H1 (cell line): ENCODE measurements at regions not wholly inside any gene's neighbourhood (a gene's known extent, or its start where the extent isn't known, plus 50 kb on each side); places are given as distances from the start of the nearest gene placed in this dataset.
A peak's percentile ranks its signal among the peaks of the same experiment; 100 is the strongest.

Source experiments
- CTCF ChIA-PET: fragments of 300-600 bp; sonication (Branson Sonifier 250); formaldehyde crosslinking; loops from one replicate; lab custom pipeline; 2021; ENCODE audit not compliant: partially characterized antibody; lab: Charles Lee
- POLR2A ChIA-PET: fragments of 300-600 bp; sonication (Branson Sonifier 250); formaldehyde crosslinking; loops from one replicate; lab custom pipeline; 2021; ENCODE audit warnings: inconsistent platforms; ENCODE audit not compliant: partially characterized antibody; lab: Charles Lee
- DNase-seq, 2 experiments: peaks; one replicate each; pipeline versions ENCODE4 v3.0.0 to v3.0.0-alpha.2; 2010 to 2022; ENCODE audit warnings: low spot score in 2 of 2, low read depth in 1 of 2, mixed read lengths in 1 of 2
- FAIRE-seq: peaks from 2 replicates; lab custom pipeline; 2011; peaks lifted over from hg19 to GRCh38; lab: Jason Lieb, UNC
- H2AFZ ChIP-seq: 2 replicates; pipeline ENCODE4 v1.8.1; 2012; ENCODE audit warnings: low read length, inconsistent platforms
- H2AK5ac ChIP-seq: 2 replicates; pipeline ENCODE4 v1.6.1; 2013; ENCODE audit warnings: low read depth, low read length
- H2BK120ac ChIP-seq: replicated peaks from 2 replicates; pipeline ENCODE3; 2013; ENCODE audit warnings: low read depth, low read length, inconsistent platforms
- H2BK12ac ChIP-seq: 2 replicates; pipeline ENCODE4 v1.6.1; 2013; ENCODE audit warnings: low read depth, low read length
- H2BK15ac ChIP-seq: 2 replicates; pipeline ENCODE4 v1.6.1; 2013; ENCODE audit warnings: low read length
- H2BK20ac ChIP-seq: 2 replicates; pipeline ENCODE4 v1.6.1; 2013; ENCODE audit warnings: low read length
- H2BK5ac ChIP-seq: 2 replicates; pipeline ENCODE4 v1.6.1; 2013; ENCODE audit warnings: low read depth, low read length
- H3K14ac ChIP-seq: 2 replicates; pipeline ENCODE4 v1.6.1; 2013; ENCODE audit warnings: inconsistent platforms; ENCODE audit not compliant: insufficient read length
- H3K18ac ChIP-seq: 2 replicates; pipeline ENCODE4 v1.6.1; 2013; ENCODE audit warnings: low read length; ENCODE audit errors: extremely low read depth
- H3K23ac ChIP-seq: 2 replicates; pipeline ENCODE4 v1.6.1; 2013; ENCODE audit warnings: inconsistent platforms; ENCODE audit not compliant: insufficient read length
- H3K23me2 ChIP-seq: 2 replicates; pipeline ENCODE4 v1.6.1; 2013; ENCODE audit warnings: low read depth, low read length
- H3K27ac ChIP-seq: 2 replicates; pipeline ENCODE4 v1.6.1; 2011; ENCODE audit warnings: low read depth, low read length, inconsistent platforms
- H3K27me3 ChIP-seq, 4 experiments: replicated peaks in 1 of 4; 1 replicate in 1 of 4; 2 replicates in 3 of 4; pipeline versions ENCODE4 v1.6.1 to v1.8.1; 2011 to 2013; ENCODE audit warnings: low read length in 3 of 4, mild to moderate bottlenecking in 3 of 4, inconsistent platforms in 2 of 4, mixed read lengths in 2 of 4, moderate library complexity in 1 of 4; ENCODE audit not compliant: control insufficient read depth in 3 of 4, insufficient read depth in 3 of 4; ENCODE audit errors: extremely low read depth in 1 of 4
- H3K36me3 ChIP-seq, 4 experiments: 2 replicates each; pipeline versions ENCODE4 v1.6.1 to v1.8.1; 2011 to 2013; ENCODE audit warnings: mild to moderate bottlenecking in 4 of 4, low read length in 3 of 4, moderate library complexity in 2 of 4, control low read depth in 1 of 4, inconsistent platforms in 1 of 4; ENCODE audit not compliant: insufficient read depth in 4 of 4, control insufficient read depth in 2 of 4
- H3K4ac ChIP-seq: replicated peaks from 2 replicates; pipeline ENCODE3; 2013; ENCODE audit warnings: low read length, low read depth, mixed read lengths, inconsistent platforms; ENCODE audit not compliant: insufficient read length
- H3K4me1 ChIP-seq, 4 experiments: replicated peaks in 1 of 4; 1 replicate in 1 of 4; 2 replicates in 3 of 4; pipeline versions ENCODE4 v1.6.1 to v1.8.1; 2011 to 2013; ENCODE audit warnings: low read length in 3 of 4, inconsistent platforms in 2 of 4, mixed read lengths in 1 of 4; ENCODE audit not compliant: insufficient read depth in 4 of 4, control insufficient read depth in 3 of 4
- H3K4me2 ChIP-seq, 2 experiments: 2 replicates each; pipeline versions ENCODE4 v1.6.1 to v1.8.1; 2011 to 2013; ENCODE audit warnings: low read depth in 2 of 2, low read length in 2 of 2, control low read depth in 1 of 2, inconsistent platforms in 1 of 2, mild to moderate bottlenecking in 1 of 2; ENCODE audit not compliant: insufficient read depth in 1 of 2
- H3K4me3 ChIP-seq, 4 experiments: fragments of 200-600, 300-600 bp in 1 of 4; sonication (generic), shearing (Covaris generic), sonication (Bioruptor Twin) in 1 of 4; 2 replicates each; pipeline versions ENCODE4 v1.5.1 to v1.8.1; 2011 to 2016; ENCODE audit warnings: low read length in 4 of 4, low read depth in 3 of 4, control low read depth in 2 of 4, inconsistent platforms in 2 of 4, mild to moderate bottlenecking in 2 of 4, mixed read lengths in 1 of 4, moderate library complexity in 1 of 4; ENCODE audit not compliant: insufficient read depth in 2 of 4; ENCODE audit errors: extremely low read depth in 1 of 4
- H3K56ac ChIP-seq: replicated peaks from 2 replicates; pipeline ENCODE3; 2013; ENCODE audit warnings: low read depth, mild to moderate bottlenecking, mixed read lengths, low read length, inconsistent platforms; ENCODE audit not compliant: insufficient read length
- H3K79me1 ChIP-seq: 2 replicates; pipeline ENCODE4 v1.6.1; 2013; ENCODE audit warnings: low read depth, low read length, control low read depth
- H3K79me2 ChIP-seq, 2 experiments: 2 replicates each; pipeline versions ENCODE4 v1.6.1 to v1.8.1; 2012 to 2013; ENCODE audit warnings: low read length in 2 of 2, mild to moderate bottlenecking in 2 of 2, inconsistent platforms in 1 of 2; ENCODE audit not compliant: insufficient read depth in 2 of 2, control insufficient read depth in 1 of 2
- H3K9ac ChIP-seq, 4 experiments: replicated peaks in 1 of 4; 1 replicate in 1 of 4; 2 replicates in 3 of 4; pipeline versions ENCODE4 v1.6.1 to v1.8.1; 2011 to 2013; ENCODE audit warnings: low read depth in 3 of 4, low read length in 3 of 4, control low read depth in 2 of 4, mild to moderate bottlenecking in 2 of 4, moderate library complexity in 2 of 4, inconsistent platforms in 1 of 4; ENCODE audit errors: extremely low read depth in 1 of 4
- H3K9me3 ChIP-seq, 2 experiments: 2 replicates each; pipeline versions ENCODE4 v1.6.1 to v1.8.1; 2012 to 2013; ENCODE audit warnings: mild to moderate bottlenecking in 2 of 2, moderate library complexity in 2 of 2, control low read depth in 1 of 2, inconsistent platforms in 1 of 2, low read depth in 1 of 2, low read length in 1 of 2, mixed read lengths in 1 of 2; ENCODE audit not compliant: insufficient read depth in 2 of 2
- H4K20me1 ChIP-seq, 2 experiments: replicated peaks in 1 of 2; 2 replicates each; pipeline versions ENCODE3 to v1.8.1; 2011 to 2013; ENCODE audit warnings: inconsistent platforms in 2 of 2, low read length in 2 of 2, mild to moderate bottlenecking in 1 of 2; ENCODE audit not compliant: insufficient read depth in 2 of 2, control insufficient read depth in 1 of 2
- H4K5ac ChIP-seq: 2 replicates; pipeline ENCODE4 v1.6.1; 2013; ENCODE audit warnings: low read length, low read depth, mixed read lengths, inconsistent platforms; ENCODE audit not compliant: insufficient read length
- H4K8ac ChIP-seq: 2 replicates; pipeline ENCODE4 v1.8.0; 2013; ENCODE audit warnings: mild to moderate bottlenecking, moderate library complexity, low read length, inconsistent platforms; ENCODE audit not compliant: insufficient read depth; ENCODE audit errors: extremely low read depth
- H4K91ac ChIP-seq: replicated peaks from 2 replicates; pipeline ENCODE3; 2013; ENCODE audit warnings: low read length, mixed read lengths, inconsistent platforms; ENCODE audit not compliant: insufficient read length
- CEBPB ChIP-seq: IDR thresholded peaks from 2 replicates; pipeline ENCODE4 v1.6.1; 2012; ENCODE audit warnings: low read depth, low read length
- CHD1 ChIP-seq: IDR thresholded peaks from 2 replicates; pipeline ENCODE4 v1.6.1; 2012; ENCODE audit warnings: low read depth, low read length, improper control_type of control experiment
- EZH2 ChIP-seq: fragments of 200-600 bp; sonication (generic); IDR thresholded peaks from 2 replicates; pipeline ENCODE4 v1.7.1; 2012; ENCODE audit warnings: low read depth, mild to moderate bottlenecking, moderate library complexity, low read length, inconsistent platforms; ENCODE audit not compliant: severe bottlenecking
- FOSL1 ChIP-seq: IDR thresholded peaks from 2 replicates; pipeline ENCODE4 v1.6.1; 2011; ENCODE audit warnings: mild to moderate bottlenecking, low read depth, low read length, moderate library complexity; ENCODE audit not compliant: insufficient read depth
- POLR2A ChIP-seq, 2 experiments: IDR thresholded peaks; 1 replicate in 1 of 2; 2 replicates in 1 of 2; pipeline ENCODE4 v1.6.1; 2011; ENCODE audit warnings: low read depth in 2 of 2, low read length in 2 of 2, mild to moderate bottlenecking in 2 of 2; ENCODE audit errors: control extremely low read depth in 1 of 2
- POLR2AphosphoS5 ChIP-seq: IDR thresholded peaks from 2 replicates; pipeline ENCODE4 v1.6.1; 2011; ENCODE audit warnings: low read depth, low read length
- RFX5 ChIP-seq: IDR thresholded peaks from 2 replicates; pipeline ENCODE4 v1.6.1; 2011; ENCODE audit warnings: low read depth, low read length, improper control_type of control experiment, borderline replicate concordance
- SIN3A ChIP-seq, 2 experiments: IDR thresholded peaks in 1 of 2; conservative IDR thresholded peaks in 1 of 2; 2 replicates each; pipeline ENCODE4 v1.6.1; 2011 to 2012; ENCODE audit warnings: low read length in 2 of 2, improper control_type of control experiment in 1 of 2, low read depth in 1 of 2, mild to moderate bottlenecking in 1 of 2
- SP4 ChIP-seq: IDR thresholded peaks from 2 replicates; pipeline ENCODE4 v1.6.1; 2012; ENCODE audit warnings: low read length, inconsistent platforms
- TEAD4 ChIP-seq: IDR thresholded peaks from 2 replicates; pipeline ENCODE4 v1.6.1; 2012; ENCODE audit warnings: low read depth, low read length, inconsistent platforms, mixed read lengths
- WGBS, 2 experiments: shearing (Covaris generic) in 1 of 2; methylation state at CpG; one replicate each; pipeline versions ENCODE4 v1.1.6 to v1.1.7; 2013 to 2015; ENCODE audit warnings: low lambda C conversion rate in 2 of 2, mixed read lengths in 2 of 2, inconsistent platforms in 1 of 2, low coverage in 1 of 2, missing lambda C conversion rate in 1 of 2; ENCODE audit not compliant: insufficient replicate concordance in 2 of 2, insufficient coverage in 1 of 2, insufficient read length in 1 of 2; ENCODE audit errors: extremely low coverage in 1 of 2, missing lambda C conversion rate in 1 of 2; 5-methylcytosine and 5-hydroxymethylcytosine counted together
- TF ChIP-seq, protein P1 (sequence below): IDR thresholded peaks from 2 replicates; pipeline ENCODE4 v1.6.1; 2012; ENCODE audit warnings: inconsistent platforms
- TF ChIP-seq, protein P2 (sequence below): IDR thresholded peaks from 2 replicates; pipeline ENCODE4 v1.6.1; 2011; ENCODE audit warnings: low read length, improper control_type of control experiment

DNA sequence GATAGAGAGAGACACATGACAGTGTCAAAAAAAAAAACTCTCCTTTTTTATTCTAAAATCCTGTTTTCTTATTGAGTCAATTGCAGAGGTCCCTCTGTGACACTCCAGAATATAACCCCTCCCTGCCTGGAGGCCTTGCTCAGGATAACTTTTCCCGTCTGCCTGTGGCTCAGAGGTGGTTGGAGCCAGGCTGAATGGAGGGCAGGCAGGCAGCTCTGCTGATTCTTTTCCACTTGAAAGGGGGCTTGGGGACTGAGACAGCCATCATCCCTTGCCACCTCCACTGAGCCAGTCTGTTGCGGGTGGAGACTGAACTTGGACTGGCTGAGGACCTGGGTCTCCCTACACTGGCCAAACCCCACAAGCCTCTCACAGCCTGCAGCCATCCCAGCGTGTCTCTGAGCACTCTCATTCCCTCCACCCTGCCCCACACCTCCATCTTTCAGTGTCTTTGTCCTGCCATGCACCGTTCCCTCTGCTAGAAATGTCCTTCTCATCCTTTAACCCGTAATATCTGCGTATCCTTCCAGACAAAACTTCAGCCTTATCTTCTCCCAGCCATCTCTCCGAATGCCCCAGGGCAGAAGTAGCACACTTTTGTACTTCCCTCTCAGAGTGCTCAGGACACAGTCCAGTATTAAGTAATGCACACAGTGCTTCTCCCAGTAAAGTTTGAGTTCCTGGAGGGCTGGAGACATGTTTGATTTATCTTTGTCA lies 139.9 kb downstream of the CHIC2 start:
- Histone ChIP-seq H3K4me2 (0 out of 4 replicates have a peak overlapping the region, but pooled peaks of 1 of the 2 experiments have one; percentile 11), H4K20me1 (no peaks in the 10 kb centered on the region), H3K9me3 (no peaks in the 10 kb centered on the region), H3K23ac (no peak overlapping the region), H3K27me3 (no peaks in the 10 kb centered on the region), H3K36me3 (no peaks in the 10 kb centered on the region), H4K8ac (no peak overlapping the region), H3K79me1 (no peaks in the 10 kb centered on the region), H3K18ac (peak overlapping the region; percentile 43; the same call in 1 of the 2 replicates), H3K79me2 (no peaks in the 10 kb centered on the region), H2BK20ac (peak overlapping the region; percentile 97), H4K5ac (no peak overlapping the region), H2AK5ac (no peak overlapping the region; the same call in 1 of the 2 replicates), H2BK15ac (peak overlapping the region; percentile 92; the same call in 1 of the 2 replicates), H4K91ac (no peak overlapping the region), H3K56ac (no peak overlapping the region), H3K4ac (no peak overlapping the region), H3K4me1 (peaks cover 0 to 15% (median under 1%) of the 10 kb centered on the region in 4 experiments; a peak in 4 of 7 replicates), H2BK120ac (no peak overlapping the region), H3K27ac (no peak overlapping the region), H3K4me3 (no peak overlapping the region), H2BK5ac (no peak overlapping the region), H2AFZ (peak overlapping the region; percentile 88; the same call in 1 of the 2 replicates), H3K14ac (no peak overlapping the region), H3K9ac (no peak overlapping the region), H3K23me2 (peaks cover 3% of the 10 kb centered on the region; the same call in 1 of the 2 replicates), H2BK12ac (peak overlapping the region; percentile 78; the same call in 1 of the 2 replicates)
- WGBS, 2 experiments, result 76% methylated on average over 7 of the region's 7 CpGs; no CpG with 5 or more reads in 1 of the 2 experiments
- DNase-seq (no peak), FAIRE-seq (no peak)
- ChIA-PET POLR2A (no interaction called here), CTCF (interaction anchor here (0.7 kb wide), 2 partner anchors 218 to 413 kb away, joined by 3 read pairs; no protein-coding TSS in a partner anchor)
- TF ChIP-seq RFX5 (no peak), EZH2 (no peak), CEBPB (no peak), POLR2A (IDR thresholded peaks at IDR 0.05; ENCODE audit: control extremely low read depth in 1 of 2, low read depth in 2 of 2, low read length in 2 of 2) (no peak), FOSL1 (no peak), CHD1 (no peak), POLR2AphosphoS5 (no peak), SP4 (no peak), TEAD4 (no peak), SIN3A (conservative IDR thresholded peaks at IDR 0.05 in 1 of 2, IDR thresholded peaks at IDR 0.05 in 1 of 2; ENCODE audit: low read depth in 1 of 2, low read length in 2 of 2) (no peak)
- TF ChIP-seq, protein P1, sequence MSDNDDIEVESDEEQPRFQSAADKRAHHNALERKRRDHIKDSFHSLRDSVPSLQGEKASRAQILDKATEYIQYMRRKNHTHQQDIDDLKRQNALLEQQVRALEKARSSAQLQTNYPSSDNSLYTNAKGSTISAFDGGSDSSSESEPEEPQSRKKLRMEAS, result no peak
- TF ChIP-seq, protein P2, sequence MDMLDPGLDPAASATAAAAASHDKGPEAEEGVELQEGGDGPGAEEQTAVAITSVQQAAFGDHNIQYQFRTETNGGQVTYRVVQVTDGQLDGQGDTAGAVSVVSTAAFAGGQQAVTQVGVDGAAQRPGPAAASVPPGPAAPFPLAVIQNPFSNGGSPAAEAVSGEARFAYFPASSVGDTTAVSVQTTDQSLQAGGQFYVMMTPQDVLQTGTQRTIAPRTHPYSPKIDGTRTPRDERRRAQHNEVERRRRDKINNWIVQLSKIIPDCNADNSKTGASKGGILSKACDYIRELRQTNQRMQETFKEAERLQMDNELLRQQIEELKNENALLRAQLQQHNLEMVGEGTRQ, result no peak
